GM18867 (cell line): ENCODE measurements at regions not wholly inside any gene's neighbourhood (a gene's known extent, or its start where the extent isn't known, plus 50 kb on each side); places are given as distances from the start of the nearest gene placed in this dataset.
A peak's percentile ranks its signal among the peaks of the same experiment; 100 is the strongest.

Experiments
- ATAC-seq: cut with Tn5 transposase; IDR thresholded peaks from one replicate; pipeline ENCODE4 v1.9.1; 2021; ENCODE audit warnings: mild to moderate bottlenecking, moderate library complexity; ENCODE audit not compliant: unreplicated experiment

GRCh38 chr11:116452461-116452860 lies 320.3 kb downstream of the BUD13 start:
- ATAC-seq, result no peak

- ATAC-seq, result no peak
Observed at GRCh38 chr11:116449522-116449921, 323.3 kb downstream of the BUD13 start.

GRCh38 chr11:116446048-116446941 lies 326.5 kb downstream of the BUD13 start:
- no peak for ATAC-seq

GRCh38 chr11:116445108-116446047 lies 327.4 kb downstream of the BUD13 start:
- ATAC-seq, result no peak

- ATAC-seq, result no peak
Observed at GRCh38 chr11:116442238-116442752, 330.5 kb downstream of the BUD13 start.

- no peak for ATAC-seq
Observed at GRCh38 chr11:116439361-116439677, 333.5 kb downstream of the BUD13 start.

- ATAC-seq, result no peak
Observed at GRCh38 chr11:116438651-116439360, 334.0 kb downstream of the BUD13 start.

- ATAC-seq, result no peak
Observed at GRCh38 chr11:116434986-116435385, 337.8 kb downstream of the BUD13 start.

- ATAC-seq, result no peak
Observed at GRCh38 chr11:116432301-116432700, 340.5 kb downstream of the BUD13 start.

- no peak for ATAC-seq
Observed at GRCh38 chr11:116431842-116432241, 340.9 kb downstream of the BUD13 start.

- ATAC-seq, result no peak
Observed at GRCh38 chr11:116428638-116428975, 344.2 kb downstream of the BUD13 start.

GRCh38 chr11:116427903-116428637 lies 344.7 kb downstream of the BUD13 start:
- no peak for ATAC-seq

- no peak for ATAC-seq
Observed at GRCh38 chr11:116427337-116427902, 345.4 kb downstream of the BUD13 start.

- no peak for ATAC-seq
Observed at GRCh38 chr11:116426761-116427160, 346.0 kb downstream of the BUD13 start.

- ATAC-seq, result no peak
Observed at GRCh38 chr11:116424615-116425261, 348.0 kb downstream of the BUD13 start.

GRCh38 chr11:116422956-116423600 lies 349.7 kb downstream of the BUD13 start:
- no peak for ATAC-seq

- no peak for ATAC-seq
Observed at GRCh38 chr11:116422556-116422955, 350.2 kb downstream of the BUD13 start.

- peak; percentile 64 for ATAC-seq
Observed at GRCh38 chr11:116421529-116422185, 351.1 kb downstream of the BUD13 start.
